GM12872 (cell line): ENCODE measurements at regions not wholly inside any gene's neighbourhood (a gene's known extent, or its start where the extent isn't known, plus 50 kb on each side); places are given as distances from the start of the nearest gene placed in this dataset.

Experiments
- CTCF ChIP-seq: IDR thresholded peaks from 3 replicates; pipeline ENCODE4 v1.5.1; 2011; ENCODE audit warnings: low read depth, mild to moderate bottlenecking, low read length, moderate library complexity; ENCODE audit not compliant: insufficient read depth

GRCh38 chr2:116645155-116645554 lies 1169.3 kb upstream of the DDX18 start:
- TF ChIP-seq CTCF: no peak

GRCh38 chr2:116668691-116669090 lies 1145.8 kb upstream of the DDX18 start:
- no peak for TF ChIP-seq CTCF

- no peak for TF ChIP-seq CTCF
Measured at GRCh38 chr2:116669782-116670181, 1144.7 kb upstream of the DDX18 start.

- no peak for TF ChIP-seq CTCF
Measured at GRCh38 chr2:116674188-116674587, 1140.3 kb upstream of the DDX18 start.

GRCh38 chr2:116676776-116677175 lies 1137.7 kb upstream of the DDX18 start:
- TF ChIP-seq CTCF: no peak

GRCh38 chr2:116680256-116680936 lies 1134.1 kb upstream of the DDX18 start:
- TF ChIP-seq CTCF: no peak

- TF ChIP-seq CTCF: no peak
Measured at GRCh38 chr2:116687371-116687770, 1127.1 kb upstream of the DDX18 start.
